H9 (cell line): ENCODE measurements at regions not wholly inside any gene's neighbourhood (a gene's known extent, or its start where the extent isn't known, plus 50 kb on each side); places are given as distances from the start of the nearest gene placed in this dataset.

Experiments used
- DNase-seq: peaks from one replicate; pipeline ENCODE4 v3.0.0-alpha.2; 2017
- H2AFZ ChIP-seq: one replicate; pipeline ENCODE4 v1.6.1; 2013; ENCODE audit warnings: mild to moderate bottlenecking, low read length, control low read depth, moderate library complexity
- H2AK5ac ChIP-seq: 2 replicates; pipeline ENCODE4 v1.6.1; 2013; ENCODE audit warnings: low read length, control low read depth, mixed read lengths; ENCODE audit not compliant: insufficient read length
- H2BK120ac ChIP-seq: one replicate; pipeline ENCODE4 v1.6.1; 2013; ENCODE audit warnings: low read depth, mild to moderate bottlenecking, low read length, control low read depth, inconsistent platforms; ENCODE audit not compliant: poor library complexity, severe bottlenecking
- H2BK12ac ChIP-seq: 2 replicates; pipeline ENCODE4 v1.6.1; 2013; ENCODE audit warnings: low read length, control low read depth, mixed read lengths, low read depth; ENCODE audit not compliant: insufficient read length
- H2BK15ac ChIP-seq: 2 replicates; pipeline ENCODE4 v1.6.1; 2013; ENCODE audit warnings: low read depth, low read length, control low read depth
- H2BK20ac ChIP-seq: one replicate; pipeline ENCODE4 v1.6.1; 2013; ENCODE audit warnings: low read depth, mild to moderate bottlenecking, low read length, control low read depth, inconsistent platforms; ENCODE audit not compliant: poor library complexity, severe bottlenecking
- H2BK5ac ChIP-seq: 2 replicates; pipeline ENCODE4 v1.6.1; 2013; ENCODE audit warnings: low read length, control low read depth, mixed read lengths; ENCODE audit not compliant: insufficient read length
- H3K14ac ChIP-seq: 2 replicates; pipeline ENCODE4 v1.6.1; 2013; ENCODE audit warnings: low read length, control low read depth; ENCODE audit not compliant: insufficient read depth
- H3K18ac ChIP-seq: 2 replicates; pipeline ENCODE4 v1.6.1; 2013; ENCODE audit warnings: low read depth, mild to moderate bottlenecking, mixed read lengths, low read length, control low read depth; ENCODE audit not compliant: insufficient read length
- H3K23ac ChIP-seq: 2 replicates; pipeline ENCODE4 v1.6.1; 2013; ENCODE audit warnings: low read length, control low read depth, mixed read lengths, low read depth; ENCODE audit not compliant: insufficient read length
- H3K23me2 ChIP-seq: 2 replicates; pipeline ENCODE4 v1.6.1; 2013; ENCODE audit warnings: low read depth, mild to moderate bottlenecking, mixed read lengths, low read length, control low read depth; ENCODE audit not compliant: insufficient read length, poor library complexity, severe bottlenecking
- H3K27ac ChIP-seq: 2 replicates; pipeline ENCODE4 v1.5.1; 2013; ENCODE audit warnings: low read length, control low read depth, mixed read lengths, low read depth; ENCODE audit not compliant: insufficient read length
- H3K27me3 ChIP-seq: 2 replicates; pipeline ENCODE4 v1.6.1; 2013; ENCODE audit warnings: low read length, control low read depth, inconsistent platforms; ENCODE audit not compliant: insufficient read depth
- H3K4ac ChIP-seq: 2 replicates; pipeline ENCODE4 v1.6.1; 2013; ENCODE audit warnings: low read depth, mild to moderate bottlenecking, control low read depth, inconsistent platforms, low read length, moderate library complexity
- H3K4me1 ChIP-seq: 2 replicates; pipeline ENCODE4 v1.6.1; 2013; ENCODE audit warnings: low read length, control low read depth, inconsistent platforms; ENCODE audit not compliant: insufficient read depth
- H3K4me2 ChIP-seq: 2 replicates; pipeline ENCODE4 v1.6.1; 2013; ENCODE audit warnings: low read length, control low read depth, mixed read lengths; ENCODE audit not compliant: insufficient read length, insufficient read depth
- H3K56ac ChIP-seq: 2 replicates; pipeline ENCODE4 v1.6.1; 2013; ENCODE audit warnings: low read depth, mild to moderate bottlenecking, mixed read lengths, low read length, control low read depth; ENCODE audit not compliant: insufficient read length
- H3K79me1 ChIP-seq: 2 replicates; pipeline ENCODE4 v1.6.1; 2013; ENCODE audit warnings: low read depth, mild to moderate bottlenecking, moderate library complexity, low read length, control low read depth, inconsistent platforms; ENCODE audit not compliant: insufficient read depth, poor library complexity, severe bottlenecking
- H3K79me2 ChIP-seq: 2 replicates; pipeline ENCODE4 v1.6.1; 2013; ENCODE audit warnings: low read length, control low read depth, inconsistent platforms; ENCODE audit not compliant: insufficient read depth
- H3K9ac ChIP-seq: 2 replicates; pipeline ENCODE4 v1.6.1; 2013; ENCODE audit warnings: low read length, control low read depth, mixed read lengths; ENCODE audit not compliant: insufficient read length; ENCODE audit errors: extremely low read depth
- H3K9me3 ChIP-seq: one replicate; pipeline ENCODE4 v1.6.1; 2013; ENCODE audit warnings: low read depth, low read length, inconsistent platforms; ENCODE audit not compliant: control insufficient read depth
- H3T11ph ChIP-seq: one replicate; pipeline ENCODE4 v1.6.1; 2013; ENCODE audit warnings: mild to moderate bottlenecking, low read length, control low read depth, inconsistent platforms
- H4K20me1 ChIP-seq: one replicate; pipeline ENCODE4 v1.6.1; 2013; ENCODE audit not compliant: control insufficient read depth, insufficient read length, insufficient read depth
- H4K5ac ChIP-seq: 2 replicates; pipeline ENCODE4 v1.6.1; 2013; ENCODE audit warnings: low read depth, mild to moderate bottlenecking, mixed read lengths, low read length, control low read depth; ENCODE audit not compliant: insufficient read length
- H4K8ac ChIP-seq: replicated peaks from 2 replicates; pipeline ENCODE4 v1.6.1; 2013; ENCODE audit warnings: low read length, control low read depth, mixed read lengths, low read depth; ENCODE audit not compliant: insufficient read length
- H4K91ac ChIP-seq: 2 replicates; pipeline ENCODE4 v1.6.1; 2013; ENCODE audit warnings: low read depth, mild to moderate bottlenecking, moderate library complexity, mixed read lengths, low read length, control low read depth; ENCODE audit not compliant: insufficient read length
- H3K27ac Mint-ChIP-seq, 3 experiments: 2 replicates in 2 of 3; 3 replicates in 1 of 3; pipeline ENCODE4 v1.8.0; 2020 to 2021; ENCODE audit warnings: mixed read lengths in 3 of 3, mild to moderate bottlenecking in 1 of 3, moderate library complexity in 1 of 3
- H3K27me3 Mint-ChIP-seq: 2 replicates; pipeline ENCODE4 v1.8.0; 2021; ENCODE audit warnings: low read depth, mild to moderate bottlenecking, moderate library complexity, mixed read lengths
- H3K36me3 Mint-ChIP-seq, 3 experiments: 2 replicates in 2 of 3; 3 replicates in 1 of 3; pipeline ENCODE4 v1.8.0; 2020 to 2021; ENCODE audit warnings: low read depth in 3 of 3, mixed read lengths in 3 of 3; ENCODE audit not compliant: insufficient read depth in 1 of 3
- H3K4me1 Mint-ChIP-seq, 2 experiments: 2 replicates each; pipeline ENCODE4 v1.8.0; 2020; ENCODE audit warnings: mixed read lengths in 2 of 2
- H3K4me3 Mint-ChIP-seq, 2 experiments: 2 replicates in 1 of 2; 3 replicates in 1 of 2; pipeline ENCODE4 v1.8.0; 2020 to 2021; ENCODE audit warnings: mild to moderate bottlenecking in 2 of 2, mixed read lengths in 2 of 2, moderate library complexity in 1 of 2
- H3K9me3 Mint-ChIP-seq, 2 experiments: 2 replicates in 1 of 2; 3 replicates in 1 of 2; pipeline ENCODE4 v1.8.0; 2020; ENCODE audit warnings: mild to moderate bottlenecking in 2 of 2, mixed read lengths in 2 of 2, moderate library complexity in 1 of 2
- WGBS: extraction: QIAGEN DNeasy Blood & Tissue Kit; methylation state at CpG from one replicate; pipeline ENCODE4 v1.1.7; 2013; ENCODE audit warnings: missing lambda C conversion rate, low lambda C conversion rate, mixed read lengths; ENCODE audit not compliant: insufficient read length; ENCODE audit errors: extremely low coverage; 5-methylcytosine and 5-hydroxymethylcytosine counted together
- TF ChIP-seq, protein P1 (sequence below): fragments of 200-600 bp; sonication (generic); conservative IDR thresholded peaks from 3 replicates; pipeline ENCODE4 v1.8.0; 2021; ENCODE audit warnings: antibody characterized with exemption, mild to moderate bottlenecking

DNA sequence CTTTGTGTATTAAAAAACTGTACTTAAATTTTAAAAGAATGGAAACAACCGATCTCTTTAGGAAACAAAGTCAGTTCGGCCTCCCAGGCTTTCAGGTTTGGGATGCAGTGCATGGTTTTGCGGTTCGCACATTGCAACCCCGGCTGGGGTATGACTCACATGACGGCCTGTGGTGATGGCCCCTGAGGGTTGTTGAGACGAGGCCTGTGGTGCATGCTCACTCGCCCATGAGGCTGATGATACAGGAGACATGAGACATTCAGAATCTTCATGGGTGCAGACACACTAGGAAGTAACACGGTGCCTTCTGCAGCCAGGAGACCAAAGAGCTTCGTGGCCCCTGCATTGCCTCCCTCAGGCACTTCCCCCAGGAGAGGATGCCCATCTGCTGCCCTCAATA, 724.6 kb upstream of the SALL3 start:
- H2BK120ac ChIP-seq, result no peak overlapping the region
- H3K27me3 ChIP-seq, result no peaks in the 10 kb centered on the region
- H3K9me3 ChIP-seq, result no peaks in the 10 kb centered on the region
- Mint-ChIP-seq H3K27ac (no peak overlapping the region), H3K9me3 (no peaks in the 10 kb centered on the region; a peak in 1 of 5 replicates), H3K4me3 (no peak overlapping the region), H3K36me3 (no peaks in the 10 kb centered on the region; a peak in 1 of 7 replicates), H3K4me1 (no peaks in the 10 kb centered on the region), H3K27me3 (no peaks in the 10 kb centered on the region; the same call in 1 of the 2 replicates)
- no peak overlapping the region for H2BK12ac ChIP-seq
- H3K79me1 ChIP-seq, result no peaks in the 10 kb centered on the region
- H3T11ph ChIP-seq, result no peak overlapping the region
- no peak overlapping the region for H3K27ac ChIP-seq
- no peak overlapping the region for H4K8ac ChIP-seq
- no peak overlapping the region for H4K5ac ChIP-seq
- TF ChIP-seq, protein P1, sequence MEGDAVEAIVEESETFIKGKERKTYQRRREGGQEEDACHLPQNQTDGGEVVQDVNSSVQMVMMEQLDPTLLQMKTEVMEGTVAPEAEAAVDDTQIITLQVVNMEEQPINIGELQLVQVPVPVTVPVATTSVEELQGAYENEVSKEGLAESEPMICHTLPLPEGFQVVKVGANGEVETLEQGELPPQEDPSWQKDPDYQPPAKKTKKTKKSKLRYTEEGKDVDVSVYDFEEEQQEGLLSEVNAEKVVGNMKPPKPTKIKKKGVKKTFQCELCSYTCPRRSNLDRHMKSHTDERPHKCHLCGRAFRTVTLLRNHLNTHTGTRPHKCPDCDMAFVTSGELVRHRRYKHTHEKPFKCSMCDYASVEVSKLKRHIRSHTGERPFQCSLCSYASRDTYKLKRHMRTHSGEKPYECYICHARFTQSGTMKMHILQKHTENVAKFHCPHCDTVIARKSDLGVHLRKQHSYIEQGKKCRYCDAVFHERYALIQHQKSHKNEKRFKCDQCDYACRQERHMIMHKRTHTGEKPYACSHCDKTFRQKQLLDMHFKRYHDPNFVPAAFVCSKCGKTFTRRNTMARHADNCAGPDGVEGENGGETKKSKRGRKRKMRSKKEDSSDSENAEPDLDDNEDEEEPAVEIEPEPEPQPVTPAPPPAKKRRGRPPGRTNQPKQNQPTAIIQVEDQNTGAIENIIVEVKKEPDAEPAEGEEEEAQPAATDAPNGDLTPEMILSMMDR, result no peak
- H4K20me1 ChIP-seq, result no peaks in the 10 kb centered on the region
- no peaks in the 10 kb centered on the region for H3K23me2 ChIP-seq
- H3K18ac ChIP-seq, result no peak overlapping the region
- no peak overlapping the region for H2AK5ac ChIP-seq
- no peaks in the 10 kb centered on the region for H3K79me2 ChIP-seq
- no CpG with 5 or more reads among the region's 10 CpGs for WGBS
- no peak overlapping the region for H4K91ac ChIP-seq
- H3K56ac ChIP-seq, result no peak overlapping the region
- no peaks in the 10 kb centered on the region for H3K4me1 ChIP-seq
- H3K4ac ChIP-seq, result no peak overlapping the region
- no peak overlapping the region for H3K14ac ChIP-seq
- no peak overlapping the region for H2AFZ ChIP-seq
- H2BK5ac ChIP-seq, result no peak overlapping the region
- H2BK15ac ChIP-seq, result no peak overlapping the region
- no peak overlapping the region for H3K23ac ChIP-seq
- H3K4me2 ChIP-seq, result no peak overlapping the region
- no peak for DNase-seq
- H2BK20ac ChIP-seq, result no peak overlapping the region
- no peak overlapping the region for H3K9ac ChIP-seq
